Activated CD4-positive, alpha-beta T cell treated with anti-CD3 and anti-CD28 coated beads for 36 hours (primary cell): ENCODE measurements at regions not wholly inside any gene's neighbourhood (a gene's known extent, or its start where the extent isn't known, plus 50 kb on each side); places are given as distances from the start of the nearest gene placed in this dataset.

Experiments
- ATAC-seq: fragments of 200-7000 bp; cut with Tn5 transposase; one replicate; pipeline ENCODE4 v1.10.0; 2021; ENCODE audit warnings: mild to moderate bottlenecking, moderate library complexity
- CTCF ChIA-PET: fragments of 350-600 bp; sonication (Branson Sonifier 250); formaldehyde crosslinking; loops from one replicate; lab custom pipeline; 2021; ENCODE audit warnings: antibody characterized with exemption; lab: Charles Lee
- POLR2A ChIA-PET: fragments of 350-600 bp; sonication (Branson Sonifier 250); formaldehyde crosslinking; loops from one replicate; lab custom pipeline; 2021; ENCODE audit warnings: antibody characterized with exemption, inconsistent platforms; lab: Charles Lee
- DNase-seq: peaks from one replicate; pipeline ENCODE4 v3.0.0-alpha.2; 2020
- H3K27ac Mint-ChIP-seq: one replicate; pipeline ENCODE4 v1.8.0; 2021; ENCODE audit warnings: mixed read lengths
- H3K27me3 Mint-ChIP-seq: one replicate; pipeline ENCODE4 v1.8.0; 2021; ENCODE audit warnings: mixed read lengths
- H3K36me3 Mint-ChIP-seq: one replicate; pipeline ENCODE4 v1.8.0; 2021; ENCODE audit warnings: low read depth, mixed read lengths
- H3K4me1 Mint-ChIP-seq: one replicate; pipeline ENCODE4 v1.8.0; 2021; ENCODE audit warnings: mixed read lengths
- H3K4me3 Mint-ChIP-seq: one replicate; pipeline ENCODE4 v1.8.0; 2021; ENCODE audit warnings: mild to moderate bottlenecking, moderate library complexity, mixed read lengths
- H3K9me3 Mint-ChIP-seq: one replicate; pipeline ENCODE4 v1.8.0; 2021; ENCODE audit warnings: low read depth, mixed read lengths
- intact Hi-C, 2 experiments: fragments of 100-400 bp; cut with DNase I in 1 of 2; cut with micrococcal nuclease in 1 of 2; formaldehyde crosslinking; loops; one replicate each; pipeline versions ENCODE4 v1.14.2 to v1.15.1; 2022 to 2024; cut with DNase I, micrococcal nuclease

GRCh38 chr12:126061777-126062176 lies 996.5 kb downstream of the AACS start:
- intact Hi-C loops, result no loop called here
- H3K4me3 Mint-ChIP-seq, result no peak overlapping the region
- CTCF ChIA-PET, result no interaction called here

DNA sequence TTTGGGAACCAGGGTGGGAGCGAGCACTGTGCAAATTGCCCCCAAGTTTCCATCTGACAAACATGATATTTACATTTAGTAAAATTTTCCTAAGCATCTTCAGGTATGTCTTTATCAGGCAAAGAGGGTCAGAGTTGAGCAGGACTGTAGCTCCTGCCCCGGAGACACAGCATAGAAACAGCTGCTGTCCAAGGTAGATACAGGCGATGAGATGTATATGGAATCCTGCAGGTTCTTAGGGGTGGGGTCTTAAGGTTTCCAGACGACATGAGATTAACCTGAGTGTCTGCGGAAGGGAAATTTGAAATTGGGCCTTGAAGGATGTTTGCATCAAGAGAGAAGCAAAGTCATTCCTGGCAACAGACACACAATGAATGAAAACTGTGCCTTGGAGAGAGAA lies 998.8 kb downstream of the AACS start:
- no peak for ATAC-seq
- Mint-ChIP-seq H3K36me3 (no peaks in the 10 kb centered on the region), H3K4me1 (no peaks in the 10 kb centered on the region), H3K9me3 (no peaks in the 10 kb centered on the region), H3K27me3 (no peaks in the 10 kb centered on the region), H3K27ac (no peak overlapping the region), H3K4me3 (no peak overlapping the region)
- CTCF ChIA-PET, result no interaction called here
- intact Hi-C loops, result no loop called here
- DNase-seq, result no peak
- POLR2A ChIA-PET, result no interaction called here

More at GRCh38 chr12:126061777-126062176, 996.5 kb downstream of the AACS start:
- Mint-ChIP-seq H3K27me3 (no peaks in the 10 kb centered on the region), H3K27ac (no peak overlapping the region), H3K4me1 (no peaks in the 10 kb centered on the region), H3K36me3 (no peaks in the 10 kb centered on the region), H3K9me3 (no peaks in the 10 kb centered on the region)
- DNase-seq (no peak), ATAC-seq (no peak)
- POLR2A ChIA-PET, result no interaction called here

- H3K36me3 Mint-ChIP-seq, result no peaks in the 10 kb centered on the region
- no peaks in the 10 kb centered on the region for H3K4me1 Mint-ChIP-seq
- intact Hi-C loops, result loop anchor here in 1 of 2 experiments (2.0 kb wide), 1 partner anchor 1313 kb away; no protein-coding TSS in a partner anchor
- CTCF ChIA-PET, result interaction anchor here (0.7 to 1.7 kb wide), 4 partner anchors 10 to 807 kb away, joined by 3 to 4 read pairs (median 4); no protein-coding TSS in a partner anchor
- H3K9me3 Mint-ChIP-seq, result peaks cover 5% of the 10 kb centered on the region
- no peak for ATAC-seq
- DNase-seq, result no peak
- H3K27me3 Mint-ChIP-seq, result no peaks in the 10 kb centered on the region
- POLR2A ChIA-PET, result no interaction called here
- H3K4me3 Mint-ChIP-seq, result no peak overlapping the region
- no peak overlapping the region for H3K27ac Mint-ChIP-seq
Observed at GRCh38 chr12:126067626-126068329, 1002.5 kb downstream of the AACS start.

DNA sequence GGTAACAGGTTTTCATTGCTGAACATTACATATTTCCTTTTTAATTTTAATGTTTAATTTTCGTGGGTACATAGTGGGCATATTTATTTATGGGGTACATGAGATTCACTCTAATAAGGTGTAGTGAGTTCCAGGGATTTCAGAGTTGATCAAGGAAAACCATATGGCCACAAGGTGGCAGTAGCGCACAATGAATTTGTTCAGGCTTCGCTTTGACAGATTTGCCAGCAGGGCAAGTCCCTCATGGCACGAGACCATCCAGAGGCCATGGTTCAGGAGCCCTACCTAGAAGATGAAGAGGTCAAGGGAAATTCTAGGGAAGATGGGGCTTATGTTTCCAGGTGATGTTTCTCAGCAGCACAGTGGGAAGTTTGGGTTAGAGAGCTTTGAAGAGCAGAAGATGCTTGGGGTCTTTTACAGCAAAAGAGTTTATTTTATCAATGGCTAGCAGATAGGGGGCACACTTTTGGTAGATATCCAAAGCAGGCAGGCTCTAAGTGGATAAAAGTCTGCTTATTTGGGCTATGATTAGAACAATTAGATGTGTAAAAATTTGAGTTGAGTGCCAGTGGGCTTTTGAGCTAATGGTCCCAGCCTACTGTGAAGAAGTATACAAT lies 1004.4 kb downstream of the AACS start:
- Mint-ChIP-seq H3K4me3 (no peak overlapping the region), H3K9me3 (peaks cover 5% of the 10 kb centered on the region), H3K27me3 (no peaks in the 10 kb centered on the region), H3K36me3 (no peaks in the 10 kb centered on the region), H3K4me1 (no peaks in the 10 kb centered on the region), H3K27ac (no peak overlapping the region)
- POLR2A ChIA-PET, result interaction anchor here (0.6 kb wide), 1 partner anchor 392 kb away, joined by 3 read pairs; no protein-coding TSS in a partner anchor
- CTCF ChIA-PET, result interaction anchor here (0.7 to 1.6 kb wide), 7 partner anchors 10 to 1223 kb away, joined by 3 to 8 read pairs (median 4); no protein-coding TSS in a partner anchor
- DNase-seq (peak; percentile 79), ATAC-seq (no peak)
- intact Hi-C loops, result loop anchor here (1.0 to 2.0 kb wide), 5 partner anchors 548 to 1311 kb away; no protein-coding TSS in a partner anchor

DNA sequence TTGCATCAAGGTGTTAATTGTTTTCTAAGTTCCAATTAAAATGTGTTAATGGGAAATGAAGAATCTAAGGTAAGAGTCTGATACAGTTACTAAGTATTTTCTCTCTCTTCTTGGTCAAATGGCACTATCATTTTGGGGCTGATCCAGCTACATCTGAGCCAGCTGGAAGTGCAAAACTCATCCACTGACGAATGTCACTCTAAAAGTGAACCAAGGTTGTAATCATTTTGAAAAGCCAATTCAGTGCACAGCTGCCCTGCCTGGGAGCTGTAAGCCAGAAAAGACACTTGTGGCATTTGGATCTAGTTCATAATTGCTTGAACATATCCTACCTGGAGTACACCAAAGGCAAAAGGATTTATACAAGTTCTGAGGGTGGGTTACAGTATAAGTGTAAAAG lies 1011.3 kb downstream of the AACS start:
- DNase-seq, result no peak
- no peaks in the 10 kb centered on the region for H3K4me1 Mint-ChIP-seq
- no peak for ATAC-seq
- no peaks in the 10 kb centered on the region for H3K9me3 Mint-ChIP-seq
- no peak overlapping the region for H3K4me3 Mint-ChIP-seq
- no peak overlapping the region for H3K27ac Mint-ChIP-seq
- intact Hi-C loops, result no loop called here
- ChIA-PET POLR2A (no interaction called here), CTCF (interaction anchor here (1.5 kb wide), 1 partner anchor 8 kb away, joined by 4 read pairs; no protein-coding TSS in a partner anchor)
- peaks cover 6% of the 10 kb centered on the region for H3K27me3 Mint-ChIP-seq
- no peaks in the 10 kb centered on the region for H3K36me3 Mint-ChIP-seq

DNA sequence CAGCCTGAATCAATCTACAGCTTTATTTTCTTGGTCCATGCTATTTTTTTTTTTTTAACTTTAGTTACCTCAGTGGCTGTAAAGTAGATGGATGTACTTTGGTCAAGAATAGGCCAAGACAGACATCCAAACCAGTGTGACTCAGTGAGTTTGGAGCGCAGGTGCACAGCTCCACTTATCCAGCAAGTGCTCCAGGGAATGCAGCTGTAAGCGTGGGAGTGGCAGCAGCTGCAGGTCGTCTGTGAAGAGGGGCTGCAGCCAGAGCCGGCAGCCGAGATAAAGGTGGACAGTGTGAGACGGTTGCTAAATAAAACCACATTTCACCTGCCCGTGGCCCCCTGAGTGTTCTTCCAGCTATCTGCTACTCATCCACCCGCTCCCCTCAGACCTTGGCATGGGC lies 1018.7 kb downstream of the AACS start:
- POLR2A ChIA-PET, result interaction anchor here (0.6 kb wide), 1 partner anchor 625 kb away, joined by 3 read pairs; no protein-coding TSS in a partner anchor
- Mint-ChIP-seq H3K9me3 (peaks cover 9% of the 10 kb centered on the region), H3K4me1 (no peaks in the 10 kb centered on the region), H3K27me3 (no peaks in the 10 kb centered on the region), H3K36me3 (no peaks in the 10 kb centered on the region), H3K27ac (no peak overlapping the region), H3K4me3 (no peak overlapping the region)
- ATAC-seq (no peak), DNase-seq (no peak)
- CTCF ChIA-PET, result interaction anchor here (0.7 to 1.2 kb wide), 2 partner anchors 101 to 771 kb away, joined by 5 to 6 read pairs; no protein-coding TSS in a partner anchor
- intact Hi-C loops, result no loop called here

DNA sequence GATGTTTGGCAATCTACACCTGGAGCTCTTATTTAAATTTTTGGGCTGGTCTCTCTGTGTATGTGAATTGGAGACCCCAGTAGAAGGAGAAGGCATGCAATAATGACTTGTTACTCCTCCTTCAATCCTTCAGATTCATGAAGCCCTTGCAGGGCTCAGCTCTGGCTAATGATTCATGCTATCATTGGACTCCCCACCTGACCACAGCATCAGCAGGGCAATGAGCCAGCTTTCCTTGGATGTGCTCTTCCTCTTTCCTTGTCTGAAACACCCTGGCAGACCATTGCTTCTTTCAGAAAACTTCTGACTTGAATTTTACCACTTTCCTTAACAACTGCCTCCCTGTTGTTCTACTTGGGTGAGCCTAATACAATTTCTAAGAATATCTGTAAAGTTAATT lies 1019.2 kb downstream of the AACS start:
- ATAC-seq (no peak), DNase-seq (no peak)
- Mint-ChIP-seq H3K4me3 (no peak overlapping the region), H3K4me1 (no peaks in the 10 kb centered on the region), H3K27me3 (no peaks in the 10 kb centered on the region), H3K9me3 (peaks cover 9% of the 10 kb centered on the region), H3K36me3 (no peaks in the 10 kb centered on the region), H3K27ac (no peak overlapping the region)
- POLR2A ChIA-PET, result no interaction called here
- CTCF ChIA-PET, result no interaction called here
- intact Hi-C loops, result no loop called here

DNA sequence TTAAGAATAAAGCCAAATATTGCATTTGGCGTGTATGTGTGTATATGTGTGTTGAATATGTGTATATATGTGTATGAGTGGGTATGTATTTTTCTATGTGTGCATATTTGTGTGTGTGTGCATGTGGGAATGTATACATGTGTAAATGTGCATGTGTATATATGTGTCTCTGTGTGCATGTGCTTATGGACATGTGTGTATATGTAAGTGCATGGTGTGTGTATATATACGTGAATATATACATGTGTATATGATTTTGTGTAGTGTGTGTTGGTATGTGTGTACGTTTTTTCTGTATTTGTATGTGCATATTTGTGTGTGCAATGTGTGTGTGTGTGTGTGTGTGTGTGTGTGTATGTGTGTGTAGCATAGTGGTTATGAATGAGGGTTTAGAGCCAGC lies 1021.0 kb downstream of the AACS start:
- ATAC-seq, result no peak
- CTCF ChIA-PET, result no interaction called here
- DNase-seq, result no peak
- no peaks in the 10 kb centered on the region for H3K36me3 Mint-ChIP-seq
- no peaks in the 10 kb centered on the region for H3K27me3 Mint-ChIP-seq
- H3K9me3 Mint-ChIP-seq, result peaks cover 10% of the 10 kb centered on the region
- no peak overlapping the region for H3K27ac Mint-ChIP-seq
- POLR2A ChIA-PET, result no interaction called here
- no peaks in the 10 kb centered on the region for H3K4me1 Mint-ChIP-seq
- H3K4me3 Mint-ChIP-seq, result no peak overlapping the region
- intact Hi-C loops, result no loop called here

- DNase-seq (no peak), ATAC-seq (no peak)
- Mint-ChIP-seq H3K4me3 (no peak overlapping the region), H3K27me3 (no peaks in the 10 kb centered on the region), H3K36me3 (no peaks in the 10 kb centered on the region), H3K27ac (no peak overlapping the region), H3K4me1 (no peaks in the 10 kb centered on the region), H3K9me3 (peaks cover 6% of the 10 kb centered on the region)
- ChIA-PET POLR2A (no interaction called here), CTCF (no interaction called here)
- intact Hi-C loops, result no loop called here
Observed at GRCh38 chr12:126087692-126088091, 1022.5 kb downstream of the AACS start.

GRCh38 chr12:126093908-126094307 lies 1028.7 kb downstream of the AACS start:
- intact Hi-C loops, result no loop called here
- H3K4me1 Mint-ChIP-seq, result no peaks in the 10 kb centered on the region
- ChIA-PET POLR2A (interaction anchor here (0.6 kb wide), 1 partner anchor 29 kb away, joined by 3 read pairs; no protein-coding TSS in a partner anchor), CTCF (interaction anchor here (0.5 kb wide), 1 partner anchor 223 kb away, joined by 3 read pairs; no protein-coding TSS in a partner anchor)
- no peak for ATAC-seq
- no peaks in the 10 kb centered on the region for H3K27me3 Mint-ChIP-seq
- no peak overlapping the region for H3K27ac Mint-ChIP-seq
- no peaks in the 10 kb centered on the region for H3K36me3 Mint-ChIP-seq
- H3K9me3 Mint-ChIP-seq, result peaks cover 8% of the 10 kb centered on the region
- no peak for DNase-seq
- H3K4me3 Mint-ChIP-seq, result no peak overlapping the region

DNA sequence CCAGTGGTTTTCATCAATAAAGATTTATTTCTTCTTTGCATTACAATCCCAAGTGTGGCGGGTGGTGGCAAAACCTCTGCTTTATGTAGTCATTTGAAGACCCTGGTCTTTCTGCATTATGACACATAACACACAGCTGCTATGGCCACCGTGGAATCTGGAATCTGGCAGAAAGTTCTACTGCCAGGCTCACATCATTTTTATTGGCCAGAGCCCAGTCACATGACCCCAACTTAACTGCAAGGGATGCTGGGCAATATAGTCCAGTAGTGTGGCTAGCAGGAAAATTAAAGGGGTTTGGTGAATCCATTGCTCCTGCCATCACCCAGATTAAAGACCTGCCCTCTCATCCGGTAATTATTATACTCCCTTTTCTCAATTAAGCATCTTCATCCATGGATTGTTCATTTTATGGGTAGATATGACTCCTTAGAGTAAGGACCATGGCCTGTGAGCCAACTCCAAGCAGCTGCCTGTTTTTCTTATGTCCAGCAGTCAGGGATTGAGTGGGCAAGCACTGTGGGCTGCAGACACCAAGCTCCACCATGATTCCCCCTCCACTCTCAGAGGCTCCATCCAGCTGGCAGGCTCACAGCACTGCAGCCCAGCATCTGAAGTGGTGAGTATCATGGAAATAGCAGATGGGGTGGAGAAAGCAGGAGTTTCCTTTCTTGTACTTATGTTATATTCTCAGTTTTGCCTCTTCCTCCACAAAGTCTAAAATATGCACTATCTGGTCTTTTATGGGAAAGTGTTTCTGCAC lies 1030.7 kb downstream of the AACS start:
- Mint-ChIP-seq H3K27me3 (no peaks in the 10 kb centered on the region), H3K36me3 (no peaks in the 10 kb centered on the region), H3K9me3 (peaks cover 7% of the 10 kb centered on the region), H3K4me3 (no peak overlapping the region), H3K27ac (no peak overlapping the region), H3K4me1 (no peaks in the 10 kb centered on the region)
- intact Hi-C loops, result no loop called here
- ChIA-PET CTCF (interaction anchor here (0.6 kb wide), 1 partner anchor 295 kb away, joined by 4 read pairs; no protein-coding TSS in a partner anchor), POLR2A (no interaction called here)
- DNase-seq, result no peak
- no peak for ATAC-seq
